ENCODE measurements at regions not wholly inside any gene's neighbourhood (a gene's known extent, or its start where the extent isn't known, plus 50 kb on each side); places are given as distances from the start of the nearest gene placed in this dataset.

- TF ChIP-seq, protein P1, sequence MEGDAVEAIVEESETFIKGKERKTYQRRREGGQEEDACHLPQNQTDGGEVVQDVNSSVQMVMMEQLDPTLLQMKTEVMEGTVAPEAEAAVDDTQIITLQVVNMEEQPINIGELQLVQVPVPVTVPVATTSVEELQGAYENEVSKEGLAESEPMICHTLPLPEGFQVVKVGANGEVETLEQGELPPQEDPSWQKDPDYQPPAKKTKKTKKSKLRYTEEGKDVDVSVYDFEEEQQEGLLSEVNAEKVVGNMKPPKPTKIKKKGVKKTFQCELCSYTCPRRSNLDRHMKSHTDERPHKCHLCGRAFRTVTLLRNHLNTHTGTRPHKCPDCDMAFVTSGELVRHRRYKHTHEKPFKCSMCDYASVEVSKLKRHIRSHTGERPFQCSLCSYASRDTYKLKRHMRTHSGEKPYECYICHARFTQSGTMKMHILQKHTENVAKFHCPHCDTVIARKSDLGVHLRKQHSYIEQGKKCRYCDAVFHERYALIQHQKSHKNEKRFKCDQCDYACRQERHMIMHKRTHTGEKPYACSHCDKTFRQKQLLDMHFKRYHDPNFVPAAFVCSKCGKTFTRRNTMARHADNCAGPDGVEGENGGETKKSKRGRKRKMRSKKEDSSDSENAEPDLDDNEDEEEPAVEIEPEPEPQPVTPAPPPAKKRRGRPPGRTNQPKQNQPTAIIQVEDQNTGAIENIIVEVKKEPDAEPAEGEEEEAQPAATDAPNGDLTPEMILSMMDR (IDR thresholded peaks at IDR 0.05), result no peak
- TF ChIP-seq EZH2 (IDR thresholded peaks at IDR 0.05; ENCODE audit: borderline replicate concordance, insufficient read depth, low read depth, low read length, poor library complexity, severe bottlenecking), result no peak
Observed at GRCh38 chr17:31699281-31699680, 159.8 kb downstream of the COPRS start.
